Activated naive CD4-positive, alpha-beta T cell treated with anti-CD3 and anti-CD28 coated beads, Interleukin-2, amount 50 U/mL, for 24 hours (primary cell): ENCODE measurements at regions not wholly inside any gene's neighbourhood (a gene's known extent, or its start where the extent isn't known, plus 50 kb on each side); places are given as distances from the start of the nearest gene placed in this dataset.

Experiments used
- H3K27ac Mint-ChIP-seq: one replicate; pipeline ENCODE4 v1.8.0; 2021; ENCODE audit warnings: mild to moderate bottlenecking, mixed read lengths
- H3K27me3 Mint-ChIP-seq: one replicate; pipeline ENCODE4 v1.8.0; 2021; ENCODE audit warnings: mixed read lengths
- H3K36me3 Mint-ChIP-seq: one replicate; pipeline ENCODE4 v1.8.0; 2021; ENCODE audit warnings: mixed read lengths
- H3K4me1 Mint-ChIP-seq: one replicate; pipeline ENCODE4 v1.8.0; 2021; ENCODE audit warnings: mixed read lengths
- H3K4me3 Mint-ChIP-seq: one replicate; pipeline ENCODE4 v1.8.0; 2021; ENCODE audit warnings: mild to moderate bottlenecking, mixed read lengths
- H3K9me3 Mint-ChIP-seq: one replicate; pipeline ENCODE4 v1.8.0; 2021; ENCODE audit warnings: mixed read lengths

- H3K4me3 Mint-ChIP-seq: no peak overlapping the region
- H3K36me3 Mint-ChIP-seq: no peaks in the 10 kb centered on the region
- no peaks in the 10 kb centered on the region for H3K4me1 Mint-ChIP-seq
- H3K27me3 Mint-ChIP-seq: peaks cover 2% of the 10 kb centered on the region
- H3K9me3 Mint-ChIP-seq: no peaks in the 10 kb centered on the region
- H3K27ac Mint-ChIP-seq: no peak overlapping the region
These were observed 198.1 kb downstream of the RSL24D1 start for GRCh38 chr15:54998661-54999060.

GRCh38 chr15:54990793-54991192 lies 205.9 kb downstream of the RSL24D1 start:
- Mint-ChIP-seq H3K9me3 (peaks cover 5% of the 10 kb centered on the region), H3K4me1 (no peaks in the 10 kb centered on the region), H3K36me3 (peaks cover 1% of the 10 kb centered on the region), H3K27ac (no peak overlapping the region), H3K4me3 (no peak overlapping the region), H3K27me3 (peaks cover 16% of the 10 kb centered on the region)

- H3K36me3 Mint-ChIP-seq: peaks cover 1% of the 10 kb centered on the region
- peaks cover 15% of the 10 kb centered on the region for H3K27me3 Mint-ChIP-seq
- H3K4me1 Mint-ChIP-seq: no peaks in the 10 kb centered on the region
- no peak overlapping the region for H3K27ac Mint-ChIP-seq
- H3K4me3 Mint-ChIP-seq: no peak overlapping the region
- peaks cover 5% of the 10 kb centered on the region for H3K9me3 Mint-ChIP-seq
These were observed 208.9 kb downstream of the RSL24D1 start for GRCh38 chr15:54987881-54988280.

GRCh38 chr15:54979964-54980363 lies 216.8 kb downstream of the RSL24D1 start:
- Mint-ChIP-seq H3K4me1 (no peaks in the 10 kb centered on the region), H3K27ac (no peak overlapping the region), H3K4me3 (no peak overlapping the region), H3K27me3 (peaks cover 6% of the 10 kb centered on the region), H3K36me3 (no peaks in the 10 kb centered on the region), H3K9me3 (no peaks in the 10 kb centered on the region)

GRCh38 chr15:54962637-54963036 lies 234.1 kb downstream of the RSL24D1 start:
- Mint-ChIP-seq H3K9me3 (peaks cover 9% of the 10 kb centered on the region), H3K4me1 (no peaks in the 10 kb centered on the region), H3K4me3 (no peak overlapping the region), H3K27ac (no peak overlapping the region), H3K27me3 (peaks cover 10% of the 10 kb centered on the region), H3K36me3 (peaks cover 2% of the 10 kb centered on the region)

GRCh38 chr15:54960266-54960665 lies 236.5 kb downstream of the RSL24D1 start:
- Mint-ChIP-seq H3K27me3 (peaks cover 10% of the 10 kb centered on the region), H3K27ac (no peak overlapping the region), H3K4me3 (no peak overlapping the region), H3K4me1 (no peaks in the 10 kb centered on the region), H3K9me3 (peaks cover 4% of the 10 kb centered on the region), H3K36me3 (peaks cover 2% of the 10 kb centered on the region)

GRCh38 chr15:54941417-54941816 lies 255.3 kb downstream of the RSL24D1 start:
- Mint-ChIP-seq H3K9me3 (no peaks in the 10 kb centered on the region), H3K4me1 (no peaks in the 10 kb centered on the region), H3K36me3 (no peaks in the 10 kb centered on the region), H3K4me3 (no peak overlapping the region), H3K27me3 (peaks cover 5% of the 10 kb centered on the region), H3K27ac (no peak overlapping the region)

- no peaks in the 10 kb centered on the region for H3K27me3 Mint-ChIP-seq
- H3K27ac Mint-ChIP-seq: no peak overlapping the region
- H3K4me1 Mint-ChIP-seq: no peaks in the 10 kb centered on the region
- no peak overlapping the region for H3K4me3 Mint-ChIP-seq
- H3K9me3 Mint-ChIP-seq: peaks cover 20% of the 10 kb centered on the region
- H3K36me3 Mint-ChIP-seq: no peaks in the 10 kb centered on the region
These were observed 279.4 kb downstream of the RSL24D1 start for GRCh38 chr15:54917312-54917711.

- Mint-ChIP-seq H3K9me3 (peaks cover 5% of the 10 kb centered on the region), H3K27me3 (no peaks in the 10 kb centered on the region), H3K27ac (no peak overlapping the region), H3K36me3 (no peaks in the 10 kb centered on the region), H3K4me3 (no peak overlapping the region), H3K4me1 (no peaks in the 10 kb centered on the region)
These were observed 281.4 kb downstream of the RSL24D1 start for GRCh38 chr15:54915380-54915779.

GRCh38 chr15:54884312-54884711 lies 312.4 kb downstream of the RSL24D1 start:
- H3K36me3 Mint-ChIP-seq: peaks cover 2% of the 10 kb centered on the region
- no peaks in the 10 kb centered on the region for H3K4me1 Mint-ChIP-seq
- H3K27ac Mint-ChIP-seq: no peak overlapping the region
- no peak overlapping the region for H3K4me3 Mint-ChIP-seq
- H3K27me3 Mint-ChIP-seq: peaks cover 4% of the 10 kb centered on the region
- H3K9me3 Mint-ChIP-seq: peaks cover 13% of the 10 kb centered on the region

GRCh38 chr15:54859982-54860381 lies 336.8 kb downstream of the RSL24D1 start:
- H3K9me3 Mint-ChIP-seq: peaks cover 20% of the 10 kb centered on the region
- no peak overlapping the region for H3K4me3 Mint-ChIP-seq
- peaks cover 2% of the 10 kb centered on the region for H3K27me3 Mint-ChIP-seq
- no peak overlapping the region for H3K27ac Mint-ChIP-seq
- no peaks in the 10 kb centered on the region for H3K36me3 Mint-ChIP-seq
- H3K4me1 Mint-ChIP-seq: no peaks in the 10 kb centered on the region

GRCh38 chr15:54854667-54855066 lies 342.1 kb downstream of the RSL24D1 start:
- Mint-ChIP-seq H3K9me3 (peaks cover 17% of the 10 kb centered on the region), H3K27ac (no peak overlapping the region), H3K4me3 (no peak overlapping the region), H3K36me3 (peaks cover 2% of the 10 kb centered on the region), H3K4me1 (no peaks in the 10 kb centered on the region), H3K27me3 (peaks cover 1% of the 10 kb centered on the region)

GRCh38 chr15:54850101-54850500 lies 346.6 kb downstream of the RSL24D1 start:
- Mint-ChIP-seq H3K9me3 (peaks cover 11% of the 10 kb centered on the region), H3K36me3 (peaks cover 2% of the 10 kb centered on the region), H3K4me3 (no peak overlapping the region), H3K4me1 (no peaks in the 10 kb centered on the region), H3K27ac (no peak overlapping the region), H3K27me3 (peaks cover 5% of the 10 kb centered on the region)

GRCh38 chr15:54843006-54843405 lies 353.7 kb downstream of the RSL24D1 start:
- Mint-ChIP-seq H3K27me3 (peaks cover 7% of the 10 kb centered on the region), H3K9me3 (no peaks in the 10 kb centered on the region), H3K27ac (no peak overlapping the region), H3K36me3 (no peaks in the 10 kb centered on the region), H3K4me3 (no peak overlapping the region), H3K4me1 (no peaks in the 10 kb centered on the region)

- no peak overlapping the region for H3K27ac Mint-ChIP-seq
- no peaks in the 10 kb centered on the region for H3K36me3 Mint-ChIP-seq
- H3K9me3 Mint-ChIP-seq: no peaks in the 10 kb centered on the region
- no peaks in the 10 kb centered on the region for H3K4me1 Mint-ChIP-seq
- no peak overlapping the region for H3K4me3 Mint-ChIP-seq
- H3K27me3 Mint-ChIP-seq: peaks cover 4% of the 10 kb centered on the region
These were observed 354.9 kb downstream of the RSL24D1 start for GRCh38 chr15:54841701-54842305.

- Mint-ChIP-seq H3K4me1 (no peaks in the 10 kb centered on the region), H3K27me3 (peaks cover 4% of the 10 kb centered on the region), H3K27ac (no peak overlapping the region), H3K36me3 (no peaks in the 10 kb centered on the region), H3K4me3 (no peak overlapping the region), H3K9me3 (no peaks in the 10 kb centered on the region)
These were observed 355.9 kb downstream of the RSL24D1 start for GRCh38 chr15:54840621-54841398.
